HAP-1 (cell line): ENCODE measurements at regions not wholly inside any gene's neighbourhood (a gene's known extent, or its start where the extent isn't known, plus 50 kb on each side); places are given as distances from the start of the nearest gene placed in this dataset.
"Not testable (repeated sequence)": the region's sequence is repeated elsewhere in the genome, so short reads cannot be mapped to it uniquely, and the experiment has no call there.

Experiments
- DNase-seq, 2 experiments: peaks; one replicate each; pipeline ENCODE4 v3.0.0-alpha.2; 2016 to 2020; ENCODE audit warnings: low spot score in 2 of 2
- H3K27me3 ChIP-seq: fragments of 250-450 bp; sonication (Bioruptor Pico); 2 replicates; pipeline ENCODE4 v1.5.1; 2020; ENCODE audit warnings: low read depth, mild to moderate bottlenecking, moderate library complexity
- H3K36me3 ChIP-seq: fragments of 250-450 bp; sonication (Bioruptor Pico); replicated peaks from 2 replicates; pipeline ENCODE4 v1.5.1; 2020; ENCODE audit warnings: mild to moderate bottlenecking
- H3K4me1 ChIP-seq: fragments of 250-450 bp; sonication (Bioruptor Pico); 2 replicates; pipeline ENCODE4 v1.5.1; 2020; ENCODE audit warnings: mild to moderate bottlenecking
- H3K4me3 ChIP-seq: fragments of 250-450 bp; sonication (Bioruptor Pico); 2 replicates; pipeline ENCODE4 v1.5.1; 2020; ENCODE audit warnings: mild to moderate bottlenecking, moderate library complexity
- H3K9me3 ChIP-seq: fragments of 250-450 bp; sonication (Bioruptor Pico); 2 replicates; pipeline ENCODE4 v1.5.1; 2020; ENCODE audit warnings: mild to moderate bottlenecking, moderate library complexity
- in situ Hi-C: fragments of 300-500 bp; cut with MboI; formaldehyde crosslinking; loops from 3 replicates; pipeline ENCODE4 v1.14.3; 2020; ENCODE audit warnings: low sequenced_read_pairs, inconsistent platforms, mixed read lengths

DNA sequence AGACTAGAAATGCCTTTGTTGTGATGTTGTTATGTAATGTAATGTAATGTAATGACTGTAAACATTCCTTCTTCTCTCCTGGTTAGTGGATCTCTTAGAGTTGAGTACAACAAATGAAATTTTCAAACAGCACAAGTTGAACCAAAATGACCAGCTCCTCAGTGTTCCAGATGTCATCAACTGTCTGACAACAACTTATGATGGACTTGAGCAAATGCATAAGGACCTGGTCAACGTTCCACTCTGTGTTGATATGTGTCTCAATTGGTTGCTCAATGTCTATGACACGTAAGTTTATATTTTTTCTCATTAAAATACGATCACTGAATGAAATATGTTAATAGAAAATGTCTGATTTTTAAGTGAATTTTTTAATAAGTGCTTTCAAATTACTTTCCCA lies 496.7 kb downstream of the UTRN start:
- H3K4me1 ChIP-seq = 0 out of 2 replicates have a peak, but pooled peaks cover 3% of the 10 kb centered on the region
- peaks cover 4% of the 10 kb centered on the region; the same call in 1 of the 2 replicates for H3K36me3 ChIP-seq
- H3K9me3 ChIP-seq = no peaks in the 10 kb centered on the region
- H3K4me3 ChIP-seq = no peak overlapping the region
- no peaks in the 10 kb centered on the region for H3K27me3 ChIP-seq
- in situ Hi-C loops = no loop called here
- DNase-seq = no peak

DNA sequence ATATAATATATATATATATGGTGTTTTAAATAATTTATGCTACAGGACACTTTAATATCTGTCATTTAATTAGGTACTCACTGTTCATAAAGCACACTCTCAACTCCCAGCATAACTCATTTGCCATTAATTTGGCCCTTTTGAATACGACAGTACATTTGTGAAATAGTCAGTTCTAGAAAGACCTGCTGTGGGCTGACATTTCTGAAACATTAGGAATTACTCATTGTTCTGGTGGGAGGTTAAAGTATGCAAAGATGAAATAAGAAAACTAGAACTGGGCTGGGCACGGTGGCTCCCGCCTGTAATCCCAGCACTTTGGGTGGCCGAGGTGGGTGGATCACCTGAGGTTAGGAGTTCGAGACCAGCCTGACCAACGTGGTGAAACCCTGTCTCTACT lies 497.5 kb downstream of the UTRN start:
- peaks cover 2% of the 10 kb centered on the region; the same call in 1 of the 2 replicates for H3K36me3 ChIP-seq
- 0 out of 2 replicates have a peak, but pooled peaks cover 5% of the 10 kb centered on the region for H3K4me1 ChIP-seq
- H3K4me3 ChIP-seq = no peak overlapping the region
- no peaks in the 10 kb centered on the region for H3K27me3 ChIP-seq
- in situ Hi-C loops = no loop called here
- no peaks in the 10 kb centered on the region for H3K9me3 ChIP-seq
- no peak for DNase-seq

DNA sequence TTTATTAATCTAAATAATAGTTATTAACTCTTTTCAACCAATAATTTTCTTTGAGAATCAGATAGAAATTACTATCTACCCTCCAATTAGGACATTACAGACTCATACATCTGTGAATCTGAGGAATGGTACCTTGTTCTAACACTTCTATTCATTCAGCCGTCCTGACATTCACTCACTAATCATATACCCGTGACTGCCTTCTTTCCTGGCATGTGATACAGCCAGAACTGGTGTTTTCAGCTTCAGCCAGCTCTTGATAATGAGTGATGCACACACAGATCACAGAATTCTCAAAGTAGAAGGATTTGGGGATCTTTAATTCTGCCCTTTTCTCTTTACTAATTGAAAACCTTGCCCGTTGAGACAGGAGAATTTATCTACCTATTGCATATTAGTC lies 499.9 kb downstream of the UTRN start:
- DNase-seq = no peak
- no peaks in the 10 kb centered on the region for H3K27me3 ChIP-seq
- in situ Hi-C loops = no loop called here
- H3K9me3 ChIP-seq = no peaks in the 10 kb centered on the region
- no peak overlapping the region for H3K4me3 ChIP-seq
- peaks cover 9% of the 10 kb centered on the region for H3K36me3 ChIP-seq
- 0 out of 2 replicates have a peak, but pooled peaks cover 5% of the 10 kb centered on the region for H3K4me1 ChIP-seq

DNA sequence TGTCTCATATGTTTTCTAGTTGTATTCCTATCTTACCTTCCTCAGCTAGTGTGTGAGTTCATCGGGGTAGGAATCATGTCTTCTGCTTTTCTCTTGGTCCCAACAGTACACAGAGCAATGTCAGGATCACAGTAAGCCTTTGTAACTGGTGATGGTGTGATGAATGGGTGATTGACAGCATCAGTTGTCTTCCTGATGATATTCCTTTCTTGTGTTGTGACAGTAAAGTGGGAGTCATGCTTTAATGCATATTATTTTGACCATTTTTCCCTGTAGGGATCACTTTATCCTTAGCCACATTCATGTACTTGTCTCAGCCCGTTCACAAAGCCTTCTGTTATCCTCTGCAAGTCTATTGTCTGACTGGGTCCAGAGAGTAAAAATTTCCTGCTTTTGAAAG lies 501.7 kb downstream of the UTRN start:
- in situ Hi-C loops = no loop called here
- Histone ChIP-seq H3K36me3 (peaks cover 18% of the 10 kb centered on the region), H3K4me3 (no peak overlapping the region), H3K27me3 (no peaks in the 10 kb centered on the region), H3K9me3 (no peaks in the 10 kb centered on the region), H3K4me1 (0 out of 2 replicates have a peak, but pooled peaks cover 5% of the 10 kb centered on the region)
- no peak for DNase-seq

DNA sequence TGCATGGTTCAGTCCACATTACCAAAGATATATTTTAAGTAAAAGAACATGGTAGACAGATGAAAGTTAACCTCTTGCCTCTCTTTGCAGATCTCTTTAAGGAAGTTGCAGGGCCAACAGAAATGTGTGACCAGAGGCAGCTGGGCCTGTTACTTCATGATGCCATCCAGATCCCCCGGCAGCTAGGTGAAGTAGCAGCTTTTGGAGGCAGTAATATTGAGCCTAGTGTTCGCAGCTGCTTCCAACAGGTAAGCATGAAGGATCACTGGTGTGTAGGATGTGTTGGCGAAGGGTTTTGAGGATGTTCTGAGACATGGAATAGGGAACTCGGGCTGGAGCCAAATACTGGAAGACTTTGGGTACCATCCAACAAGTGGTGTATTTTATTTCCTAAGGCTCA lies 508.6 kb downstream of the UTRN start:
- in situ Hi-C loops = no loop called here
- DNase-seq = no peak

DNA sequence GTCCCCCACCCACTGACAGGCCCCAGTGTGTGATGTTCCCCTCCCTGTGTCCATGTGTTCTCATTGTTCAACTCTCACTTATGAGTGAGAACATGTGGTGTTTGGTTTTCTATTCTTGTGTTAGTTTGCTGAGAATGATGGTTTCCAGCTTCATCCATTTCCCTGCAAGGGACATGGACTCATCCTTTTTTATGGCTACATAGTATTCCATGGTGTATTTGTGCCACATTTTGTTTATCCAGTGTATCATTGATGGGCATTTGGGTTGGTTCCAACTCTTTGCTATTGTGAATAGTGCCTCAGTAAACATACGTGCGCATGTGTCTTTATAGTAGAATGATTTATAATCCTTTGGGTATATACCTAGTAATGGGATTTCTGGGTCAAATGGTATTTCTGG lies 509.9 kb downstream of the UTRN start:
- in situ Hi-C loops, H3K4me3 ChIP-seq, H3K27me3 ChIP-seq, DNase-seq, H3K4me1 ChIP-seq, H3K9me3 ChIP-seq: not testable (repeated sequence)
- peaks cover 44% of the 10 kb centered on the region for H3K36me3 ChIP-seq

More for the DNA sequence above, 508.6 kb downstream of the UTRN start:
- H3K9me3 ChIP-seq = no peaks in the 10 kb centered on the region
- peaks cover 51% of the 10 kb centered on the region for H3K36me3 ChIP-seq
- no peak overlapping the region for H3K4me3 ChIP-seq
- no peaks in the 10 kb centered on the region for H3K4me1 ChIP-seq
- H3K27me3 ChIP-seq = no peaks in the 10 kb centered on the region

DNA sequence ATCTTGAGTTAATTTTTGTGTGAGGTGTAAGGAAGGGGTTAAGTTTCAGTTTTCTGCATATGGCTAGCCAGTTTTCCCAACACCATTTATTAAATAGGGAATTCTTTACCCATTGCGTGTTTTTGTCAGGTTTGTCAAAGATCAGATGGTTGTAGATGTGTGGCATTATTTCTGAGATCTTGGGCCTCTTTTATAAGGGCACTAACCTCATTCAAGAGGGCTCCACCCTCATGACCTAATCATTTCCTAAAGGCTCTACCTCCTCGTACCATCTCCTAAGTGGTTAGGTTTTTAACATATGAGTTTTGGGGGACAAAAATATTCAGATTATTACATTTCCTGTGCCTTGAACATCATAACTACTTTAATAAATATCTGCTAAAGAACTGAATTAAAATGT lies 510.9 kb downstream of the UTRN start:
- Histone ChIP-seq H3K9me3 (no peaks in the 10 kb centered on the region), H3K4me1 (no peaks in the 10 kb centered on the region), H3K36me3 (peaks cover 34% of the 10 kb centered on the region), H3K4me3 (no peak overlapping the region), H3K27me3 (no peaks in the 10 kb centered on the region)
- DNase-seq = no peak
- in situ Hi-C loops = no loop called here

DNA sequence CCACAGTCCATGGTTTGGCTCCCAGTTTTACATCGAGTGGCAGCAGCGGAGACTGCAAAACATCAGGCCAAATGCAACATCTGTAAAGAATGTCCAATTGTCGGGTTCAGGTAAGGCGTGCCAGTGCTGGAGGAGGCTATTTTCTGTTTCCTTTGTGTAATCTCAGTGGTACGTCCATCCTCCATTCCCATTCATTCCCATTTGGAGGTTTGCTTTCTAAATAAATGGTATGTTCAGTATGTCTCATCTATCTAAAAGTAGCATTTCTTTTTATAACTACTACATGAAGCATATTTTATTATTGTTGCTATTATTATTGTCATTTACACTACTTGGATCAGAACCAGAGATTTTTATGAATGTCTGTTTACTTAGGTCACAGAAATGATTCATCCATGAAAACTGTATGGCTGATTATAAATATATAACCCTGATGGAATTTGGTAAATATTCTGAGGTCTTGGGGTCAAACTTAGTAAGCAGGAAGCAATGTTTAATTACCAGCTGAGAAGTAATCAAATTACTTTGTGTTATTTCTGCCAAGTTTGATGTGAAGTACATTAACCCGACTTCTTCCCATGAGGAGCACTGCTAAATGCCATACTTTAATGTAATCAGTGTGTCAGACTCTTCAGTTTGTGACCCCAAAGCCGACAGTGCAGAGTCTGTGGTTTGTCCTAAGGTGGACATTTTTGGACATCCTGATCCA lies 512.9 kb downstream of the UTRN start:
- Histone ChIP-seq H3K27me3 (no peaks in the 10 kb centered on the region), H3K9me3 (no peaks in the 10 kb centered on the region), H3K36me3 (peaks cover 35% of the 10 kb centered on the region), H3K4me3 (no peak overlapping the region), H3K4me1 (no peaks in the 10 kb centered on the region)
- no peak for DNase-seq
- in situ Hi-C loops = no loop called here

DNA sequence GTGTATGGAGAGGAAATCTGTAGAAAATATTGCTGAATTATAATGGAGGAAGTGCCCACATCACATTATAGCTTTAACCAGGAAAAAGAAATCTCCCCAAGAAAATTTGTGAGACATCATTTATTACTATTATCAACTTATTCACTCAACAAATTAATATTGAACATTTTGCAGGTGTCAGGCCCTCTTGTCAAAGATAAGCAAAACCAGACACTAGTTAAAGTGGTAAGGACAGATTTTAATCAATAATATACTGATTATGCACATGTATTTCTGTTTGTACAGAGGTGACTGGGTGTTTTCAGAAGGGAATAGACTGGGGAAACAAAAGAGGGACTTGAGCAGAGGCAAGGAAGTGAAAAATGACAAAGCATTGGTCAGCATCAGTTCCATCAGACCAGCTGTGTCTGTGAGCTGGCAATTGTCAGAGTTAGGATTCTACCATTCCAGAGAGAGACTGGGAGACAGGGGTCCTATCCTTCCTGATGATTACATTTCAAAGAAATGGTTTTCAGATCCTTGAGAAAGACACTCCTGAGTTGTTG lies 519.2 kb downstream of the UTRN start:
- in situ Hi-C loops = no loop called here
- DNase-seq = no peak
- H3K4me1 ChIP-seq = no peaks in the 10 kb centered on the region
- H3K27me3 ChIP-seq = no peaks in the 10 kb centered on the region
- no peaks in the 10 kb centered on the region for H3K9me3 ChIP-seq
- peaks cover 12% of the 10 kb centered on the region for H3K36me3 ChIP-seq
- H3K4me3 ChIP-seq = no peak overlapping the region

DNA sequence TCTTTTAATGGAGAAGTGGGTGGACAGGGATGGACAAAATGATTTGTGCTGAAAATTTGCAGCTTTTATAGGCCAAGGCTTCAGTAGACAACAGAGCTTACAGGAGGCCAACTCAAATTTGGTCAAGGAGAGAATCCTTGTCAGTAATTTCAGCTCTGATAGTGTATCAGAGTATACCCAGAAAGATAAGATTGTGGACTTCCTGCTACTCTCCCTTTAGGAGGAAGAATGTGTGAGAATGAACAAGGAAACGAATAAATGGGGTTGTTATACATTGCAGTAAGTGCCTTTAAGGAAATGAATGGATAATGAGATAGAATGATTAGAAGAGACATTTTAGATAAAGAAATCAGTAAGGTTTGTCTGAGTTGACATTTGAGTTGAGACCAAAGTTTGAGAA lies 519.9 kb downstream of the UTRN start:
- no peak overlapping the region for H3K4me3 ChIP-seq
- peaks cover 19% of the 10 kb centered on the region for H3K36me3 ChIP-seq
- no peak for DNase-seq
- no peaks in the 10 kb centered on the region for H3K27me3 ChIP-seq
- H3K9me3 ChIP-seq = no peaks in the 10 kb centered on the region
- in situ Hi-C loops = no loop called here
- no peaks in the 10 kb centered on the region for H3K4me1 ChIP-seq

DNA sequence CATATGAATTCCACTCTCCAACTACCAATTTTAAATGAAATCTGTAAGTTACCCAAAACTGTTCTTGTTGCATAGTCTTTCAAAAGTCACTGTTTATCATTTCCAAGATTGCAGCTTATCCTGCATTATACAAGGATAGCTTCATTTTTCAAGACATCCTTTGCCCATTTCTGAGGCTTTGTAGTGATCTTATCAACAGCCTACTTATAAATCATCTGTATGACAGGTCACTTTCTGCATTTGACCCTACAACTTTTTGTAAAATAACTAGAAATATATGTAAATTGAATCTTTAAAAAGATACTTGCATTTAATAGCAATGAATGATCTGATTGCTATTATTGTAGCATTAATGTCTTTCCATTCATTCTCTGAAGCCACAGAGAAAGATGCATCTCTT lies 521.1 kb downstream of the UTRN start:
- in situ Hi-C loops = no loop called here
- H3K4me3 ChIP-seq = no peak overlapping the region
- H3K27me3 ChIP-seq = no peaks in the 10 kb centered on the region
- no peaks in the 10 kb centered on the region for H3K4me1 ChIP-seq
- H3K36me3 ChIP-seq = peaks cover 22% of the 10 kb centered on the region
- H3K9me3 ChIP-seq = no peaks in the 10 kb centered on the region
- DNase-seq = no peak

DNA sequence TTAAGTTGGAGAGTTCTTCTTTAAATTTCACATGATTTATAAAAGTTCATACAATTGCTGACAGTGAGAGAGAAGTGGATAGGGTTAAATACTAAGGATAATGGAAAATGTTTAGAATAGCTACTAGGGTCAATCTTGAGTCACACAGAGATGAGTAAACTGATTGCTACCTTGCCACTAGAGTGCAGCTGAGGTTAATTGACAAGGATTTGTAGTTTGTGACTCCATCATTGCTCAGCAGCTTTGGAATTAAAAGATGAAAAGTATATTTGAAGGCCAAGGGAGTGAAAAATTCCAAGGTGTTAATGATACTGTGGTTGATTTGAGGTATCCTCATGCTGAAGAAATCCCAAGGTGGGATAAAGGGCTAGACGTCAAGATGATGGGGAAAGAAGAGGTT lies 524.0 kb downstream of the UTRN start:
- Histone ChIP-seq H3K36me3 (peaks cover 16% of the 10 kb centered on the region), H3K27me3 (no peaks in the 10 kb centered on the region), H3K4me3 (no peak overlapping the region), H3K4me1 (no peaks in the 10 kb centered on the region), H3K9me3 (no peaks in the 10 kb centered on the region)
- in situ Hi-C loops = no loop called here
- DNase-seq = no peak

DNA sequence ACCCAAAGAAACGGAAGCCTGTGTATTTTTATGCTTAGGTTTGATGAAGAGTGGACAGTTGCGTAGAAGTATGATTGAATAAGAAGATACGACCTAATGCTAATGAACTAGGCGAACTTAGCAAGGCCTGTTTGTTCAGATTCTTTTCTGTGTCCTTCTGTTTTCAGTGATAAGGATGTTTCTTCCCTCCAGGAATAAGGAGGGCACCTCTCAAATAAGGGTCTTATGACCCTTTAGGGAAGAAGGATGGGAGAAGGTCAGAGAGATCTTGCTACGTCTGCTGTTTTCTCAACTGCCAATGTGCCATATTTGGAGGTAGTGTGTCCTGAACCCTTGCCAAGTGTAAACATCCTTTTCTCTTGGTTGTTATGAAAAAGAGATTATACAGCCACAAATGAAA lies 524.8 kb downstream of the UTRN start:
- Histone ChIP-seq H3K27me3 (no peaks in the 10 kb centered on the region), H3K4me1 (no peaks in the 10 kb centered on the region), H3K9me3 (no peaks in the 10 kb centered on the region), H3K4me3 (no peak overlapping the region), H3K36me3 (peaks cover 17% of the 10 kb centered on the region)
- in situ Hi-C loops = no loop called here
- no peak for DNase-seq

DNA sequence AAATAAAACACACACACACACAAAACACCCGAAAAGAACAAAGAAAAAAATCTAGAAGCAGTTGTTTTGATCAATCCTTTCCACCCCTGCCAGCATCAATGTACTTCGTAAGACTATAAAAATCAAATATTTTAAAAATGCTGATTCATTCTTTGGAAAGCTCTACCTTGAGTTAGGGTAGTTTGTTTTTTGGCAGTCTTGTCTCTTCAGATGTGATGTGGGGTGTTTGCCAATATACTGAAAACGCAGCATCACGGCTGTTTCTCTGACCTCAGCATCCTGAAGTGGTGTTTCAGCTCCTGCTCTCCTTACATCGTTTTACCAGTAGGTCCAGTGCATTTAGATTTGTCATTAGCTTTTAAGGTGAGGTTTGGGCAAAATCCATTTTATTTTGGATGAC lies 526.0 kb downstream of the UTRN start:
- in situ Hi-C loops = no loop called here
- H3K9me3 ChIP-seq = no peaks in the 10 kb centered on the region
- DNase-seq = no peak
- H3K4me1 ChIP-seq = no peaks in the 10 kb centered on the region
- peaks cover 15% of the 10 kb centered on the region for H3K36me3 ChIP-seq
- H3K4me3 ChIP-seq = no peak overlapping the region
- no peaks in the 10 kb centered on the region for H3K27me3 ChIP-seq
